22Rv1 (cell line): ENCODE measurements at regions not wholly inside any gene's neighbourhood (a gene's known extent, or its start where the extent isn't known, plus 50 kb on each side); places are given as distances from the start of the nearest gene placed in this dataset.

Experiments
- CTCF ChIP-seq: fragments of 450-650 bp; IDR thresholded peaks from 2 replicates; pipeline ENCODE4 v1.5.1; 2017; ENCODE audit warnings: mild to moderate bottlenecking
- ZFX ChIP-seq: fragments of 450-650 bp; IDR thresholded peaks from 2 replicates; pipeline ENCODE4 v1.6.1; 2017; ENCODE audit warnings: antibody characterized with exemption, borderline replicate concordance

GRCh38 chr6:82680192-82680591 lies 316.6 kb downstream of the TPBG start:
- TF ChIP-seq CTCF, result no peak
- TF ChIP-seq ZFX, result no peak
